Right atrium auricular region (tissue), 2 donors: ENCODE measurements at regions not wholly inside any gene's neighbourhood (a gene's known extent, or its start where the extent isn't known, plus 50 kb on each side); places are given as distances from the start of the nearest gene placed in this dataset.

Experiments used
- DNase-seq: peaks from one replicate; pipeline ENCODE4 v3.0.0-alpha.2; 2019; ENCODE audit warnings: low spot score
- H3K27ac ChIP-seq, 2 donors: fragments of 200-600 bp; sonication (generic); 1 replicate in 1 of 2; 2 replicates in 1 of 2; pipeline ENCODE4 v1.5.1; 2016 to 2019
- H3K27me3 ChIP-seq, 2 donors: fragments of 200-600 bp; sonication (generic); one replicate each; pipeline versions ENCODE4 v1.5.1 to v1.6.0; 2017 to 2019
- H3K36me3 ChIP-seq: fragments of 200-600 bp; sonication (generic); one replicate; pipeline ENCODE4 v1.5.1; 2016
- H3K4me1 ChIP-seq, 2 donors: fragments of 200-600 bp; sonication (generic); one replicate each; pipeline versions ENCODE4 v1.5.1 to v1.6.0; 2017 to 2019
- H3K4me3 ChIP-seq, 2 donors: fragments of 200-600 bp; sonication (generic); 1 replicate in 1 of 2; 2 replicates in 1 of 2; pipeline ENCODE4 v1.5.1; 2017 to 2019; ENCODE audit warnings: mild to moderate bottlenecking in 1 of 2, moderate library complexity in 1 of 2
- H3K9me3 ChIP-seq, 2 donors: fragments of 200-600 bp; sonication (generic); one replicate each; pipeline ENCODE4 v1.5.1; 2019
- CTCF ChIP-seq, 2 donors: fragments of 200-600 bp; sonication (generic); IDR thresholded peaks; one replicate each; pipeline ENCODE4 v1.5.1; 2019; ENCODE audit warnings: antibody characterized with exemption in 2 of 2

DNA sequence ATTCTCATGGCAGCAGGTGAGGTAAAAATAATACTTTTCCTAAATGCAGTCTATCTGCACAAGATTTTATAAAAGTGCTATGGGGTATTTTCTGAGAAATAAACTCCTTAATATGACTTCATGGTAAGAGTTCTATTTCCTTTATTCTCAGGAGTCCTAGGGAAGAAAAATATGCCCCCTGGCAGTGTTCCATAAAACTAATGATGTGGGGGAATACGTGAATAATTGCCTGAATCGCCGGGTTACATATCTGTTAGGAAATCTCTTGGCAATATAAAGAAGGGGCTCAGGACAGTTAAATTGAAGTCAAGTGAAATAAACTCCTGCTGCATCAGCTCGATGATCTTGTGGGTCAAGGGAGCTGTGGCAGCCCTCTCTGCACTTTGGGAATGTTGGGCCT lies 229.7 kb downstream of the MAFB start:
- DNase-seq = no peak
- H3K4me3 ChIP-seq = no peak overlapping the region
- H3K27ac ChIP-seq = no peak overlapping the region

DNA sequence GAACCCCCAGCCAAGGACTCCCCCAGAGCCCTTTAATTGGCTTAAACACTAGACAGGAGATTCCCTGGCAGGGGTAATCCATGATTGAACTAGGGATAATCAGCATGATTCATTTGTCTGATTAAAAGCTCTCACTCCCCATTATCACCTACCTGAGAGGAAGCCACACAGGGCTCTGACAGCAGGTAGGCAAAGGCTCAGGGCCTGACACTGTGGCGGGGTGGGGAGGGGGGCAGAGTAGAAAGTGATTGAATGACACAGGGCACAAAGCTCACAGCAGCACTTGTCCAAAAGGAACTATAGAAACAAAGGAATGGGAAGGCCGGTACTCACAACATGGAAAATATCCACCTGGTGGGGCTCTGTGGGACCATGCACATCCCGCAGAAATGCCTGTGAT lies 231.6 kb downstream of the MAFB start:
- Histone ChIP-seq H3K27me3 (no peaks in the 10 kb centered on the region), H3K27ac (no peak overlapping the region), H3K36me3 (no peaks in the 10 kb centered on the region), H3K9me3 (no peaks in the 10 kb centered on the region), H3K4me3 (no peak overlapping the region), H3K4me1 (no peaks in the 10 kb centered on the region)
- DNase-seq = no peak
- no peak for TF ChIP-seq CTCF (IDR thresholded peaks at IDR 0.05)

More for the DNA sequence above, 229.7 kb downstream of the MAFB start:
- H3K4me1 ChIP-seq = no peaks in the 10 kb centered on the region
- no peaks in the 10 kb centered on the region for H3K27me3 ChIP-seq
- TF ChIP-seq CTCF (IDR thresholded peaks at IDR 0.05) = no peak
- no peaks in the 10 kb centered on the region for H3K36me3 ChIP-seq
- no peaks in the 10 kb centered on the region for H3K9me3 ChIP-seq

DNA sequence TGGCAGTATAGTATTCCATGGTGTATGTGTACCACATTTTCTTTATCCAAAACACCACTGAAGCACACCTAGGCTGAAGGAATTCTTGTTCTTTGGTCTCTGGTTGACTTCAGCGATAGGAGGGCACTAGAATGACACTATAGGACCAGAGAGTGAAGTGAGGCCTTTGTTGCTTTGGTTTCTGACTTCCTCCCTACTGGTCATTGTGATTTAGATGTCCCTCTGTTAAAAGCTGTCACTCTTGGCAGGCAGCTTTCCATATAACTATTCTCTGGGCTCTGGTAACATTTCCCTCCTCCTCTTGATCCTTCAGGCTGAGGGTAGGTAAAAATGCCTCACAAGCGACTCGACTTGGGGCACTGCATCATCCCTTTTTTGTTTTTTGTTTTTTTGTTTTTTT lies 236.3 kb downstream of the MAFB start:
- Histone ChIP-seq H3K36me3 (no peaks in the 10 kb centered on the region), H3K4me1 (no peaks in the 10 kb centered on the region), H3K9me3 (no peaks in the 10 kb centered on the region), H3K27ac (no peak overlapping the region), H3K27me3 (no peaks in the 10 kb centered on the region), H3K4me3 (no peak overlapping the region)
- TF ChIP-seq CTCF (IDR thresholded peaks at IDR 0.05) = no peak
- no peak for DNase-seq

GRCh38 chr20:40451552-40451951 lies 237.5 kb downstream of the MAFB start:
- Histone ChIP-seq H3K4me3 (no peak overlapping the region), H3K36me3 (no peaks in the 10 kb centered on the region), H3K9me3 (no peaks in the 10 kb centered on the region), H3K27me3 (no peaks in the 10 kb centered on the region), H3K27ac (no peak overlapping the region), H3K4me1 (no peaks in the 10 kb centered on the region)
- TF ChIP-seq CTCF (IDR thresholded peaks at IDR 0.05) = no peak
- no peak for DNase-seq

DNA sequence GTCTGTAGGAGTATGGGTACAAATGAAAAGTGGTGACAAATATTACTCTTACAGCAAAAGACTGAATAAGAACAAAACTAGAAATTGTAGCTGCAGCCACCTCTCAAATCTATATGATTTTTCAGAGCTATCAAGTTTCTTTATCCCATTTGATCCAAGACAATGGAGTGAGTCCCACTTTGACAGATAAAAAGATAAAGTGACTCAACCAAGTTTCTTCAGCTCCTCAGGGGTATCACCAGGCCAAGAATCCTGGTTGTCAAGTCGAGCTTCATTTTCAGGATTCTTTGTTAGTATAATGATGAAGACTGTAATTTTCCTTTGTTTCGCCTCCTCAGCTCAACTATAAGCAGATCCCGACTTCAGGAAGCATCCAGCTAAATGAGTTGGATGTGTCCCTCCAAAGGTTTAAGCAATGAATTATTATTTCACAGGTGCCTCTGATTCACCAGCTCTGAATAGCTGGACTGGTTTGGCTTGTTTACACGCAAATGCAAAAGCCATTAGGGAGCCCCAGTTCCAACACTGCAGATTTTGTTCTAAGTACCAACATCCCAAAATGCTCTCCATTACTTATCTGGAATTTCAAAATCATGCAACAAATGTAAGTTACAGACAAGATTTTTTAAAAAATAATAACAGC lies 238.9 kb downstream of the MAFB start:
- no peaks in the 10 kb centered on the region for H3K4me1 ChIP-seq
- H3K4me3 ChIP-seq = no peak overlapping the region
- no peaks in the 10 kb centered on the region for H3K36me3 ChIP-seq
- H3K27me3 ChIP-seq = no peaks in the 10 kb centered on the region
- H3K9me3 ChIP-seq = no peaks in the 10 kb centered on the region
- no peak overlapping the region for H3K27ac ChIP-seq
- no peak for TF ChIP-seq CTCF (IDR thresholded peaks at IDR 0.05)
- no peak for DNase-seq

- Histone ChIP-seq H3K27ac (no peak overlapping the region), H3K4me3 (no peak overlapping the region), H3K27me3 (no peaks in the 10 kb centered on the region), H3K36me3 (no peaks in the 10 kb centered on the region), H3K9me3 (no peaks in the 10 kb centered on the region), H3K4me1 (no peaks in the 10 kb centered on the region)
- TF ChIP-seq CTCF (IDR thresholded peaks at IDR 0.05) = no peak
- DNase-seq = no peak
Observed at GRCh38 chr20:40449144-40449690, 239.8 kb downstream of the MAFB start.
